Activated CD4-positive, alpha-beta memory T cell treated with anti-CD3 and anti-CD28 coated beads, Interleukin-2, amount 10 ng/mL, durations not matched to agents 7 days and 5 days (primary cell): ENCODE measurements at regions not wholly inside any gene's neighbourhood (a gene's known extent, or its start where the extent isn't known, plus 50 kb on each side); places are given as distances from the start of the nearest gene placed in this dataset.
"Not testable (repeated sequence)": the region's sequence is repeated elsewhere in the genome, so short reads cannot be mapped to it uniquely, and the experiment has no call there.

Experiments
- CTCF ChIA-PET: fragments of 350-600 bp; sonication (Branson Sonifier 250); formaldehyde crosslinking; loops from one replicate; lab custom pipeline; 2021; ENCODE audit warnings: antibody characterized with exemption, inconsistent platforms; lab: Charles Lee
- POLR2A ChIA-PET: fragments of 350-600 bp; sonication (Branson Sonifier 250); formaldehyde crosslinking; loops from one replicate; lab custom pipeline; 2021; ENCODE audit warnings: antibody characterized with exemption; lab: Charles Lee
- DNase-seq: peaks from one replicate; pipeline ENCODE4 v3.0.0-alpha.2; 2020
- H3K27ac Mint-ChIP-seq: one replicate; pipeline ENCODE4 v1.8.0; 2021; ENCODE audit warnings: mild to moderate bottlenecking, mixed read lengths
- H3K27me3 Mint-ChIP-seq: one replicate; pipeline ENCODE4 v1.8.0; 2021; ENCODE audit warnings: mixed read lengths
- H3K36me3 Mint-ChIP-seq: one replicate; pipeline ENCODE4 v1.8.0; 2021; ENCODE audit warnings: low read depth, mixed read lengths
- H3K4me1 Mint-ChIP-seq: one replicate; pipeline ENCODE4 v1.8.0; 2021; ENCODE audit warnings: mixed read lengths
- H3K4me3 Mint-ChIP-seq: one replicate; pipeline ENCODE4 v1.8.0; 2021; ENCODE audit warnings: mild to moderate bottlenecking, mixed read lengths
- H3K9me3 Mint-ChIP-seq: one replicate; pipeline ENCODE4 v1.8.0; 2021; ENCODE audit warnings: mixed read lengths

- DNase-seq: no peak
- Mint-ChIP-seq H3K4me3 (no peak overlapping the region), H3K4me1 (no peaks in the 10 kb centered on the region), H3K36me3 (no peaks in the 10 kb centered on the region), H3K27me3 (no peaks in the 10 kb centered on the region), H3K27ac (no peak overlapping the region), H3K9me3 (no peaks in the 10 kb centered on the region)
- ChIA-PET POLR2A (no interaction called here), CTCF (no interaction called here)
Observed at GRCh38 chrX:3449287-3449686, 102.8 kb upstream of the MXRA5 start.

DNA sequence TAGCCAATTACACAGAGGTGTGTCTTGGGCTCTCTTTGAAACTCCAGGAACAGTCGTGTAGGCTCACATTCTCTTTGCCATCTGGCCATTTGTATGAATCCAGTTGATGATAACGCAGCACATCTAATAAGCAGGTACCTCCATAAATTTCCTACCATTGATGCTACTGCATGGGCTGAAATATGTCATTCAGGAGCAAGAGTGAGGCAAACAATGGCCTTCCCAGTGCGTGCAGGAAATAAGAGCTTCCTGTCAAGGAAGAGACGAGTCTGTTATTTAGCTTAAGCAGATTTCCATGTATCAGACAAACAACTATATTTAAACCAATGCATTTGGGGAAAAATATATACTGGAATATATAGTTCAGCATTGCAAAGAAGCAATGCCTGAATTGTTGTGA, 102.1 kb upstream of the MXRA5 start:
- Mint-ChIP-seq H3K4me3 (no peak overlapping the region), H3K4me1 (no peaks in the 10 kb centered on the region), H3K27me3 (no peaks in the 10 kb centered on the region), H3K27ac (no peak overlapping the region), H3K36me3 (no peaks in the 10 kb centered on the region), H3K9me3 (no peaks in the 10 kb centered on the region)
- DNase-seq: no peak
- CTCF ChIA-PET: no interaction called here
- POLR2A ChIA-PET: no interaction called here

DNA sequence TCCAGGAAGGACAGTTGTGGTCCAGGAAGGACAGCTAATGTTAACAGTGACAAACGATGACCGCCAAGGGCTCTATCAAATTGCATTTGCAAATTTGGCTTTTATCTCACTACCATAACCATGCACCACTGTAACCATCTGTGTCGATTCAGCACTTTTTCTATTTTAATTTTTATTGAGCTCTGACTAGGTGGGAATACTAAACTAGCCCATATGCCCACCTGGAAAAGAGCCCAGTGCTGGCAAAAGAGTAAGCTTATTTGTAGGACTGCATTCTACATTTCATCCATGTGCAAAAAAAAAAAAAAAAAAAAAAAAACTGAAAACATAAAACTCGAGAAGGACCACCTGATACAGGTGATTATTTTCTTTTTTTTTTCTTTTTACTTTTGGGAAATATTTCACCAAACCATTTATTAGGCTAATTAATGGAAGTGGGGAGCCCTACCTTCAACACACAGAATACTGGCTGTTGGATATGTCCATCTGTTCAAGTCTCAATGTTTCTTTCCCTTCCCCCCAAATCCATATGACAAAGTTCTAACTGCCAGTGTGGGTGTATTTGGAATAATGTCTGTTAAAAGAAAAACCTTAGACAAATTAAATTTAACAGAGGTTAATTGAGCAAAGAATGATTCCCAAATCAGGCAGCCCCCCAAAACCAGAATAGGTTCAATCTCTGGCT, 99.5 kb upstream of the MXRA5 start:
- H3K36me3 Mint-ChIP-seq: no peaks in the 10 kb centered on the region
- no peak for DNase-seq
- H3K4me1 Mint-ChIP-seq: no peaks in the 10 kb centered on the region
- H3K27me3 Mint-ChIP-seq: no peaks in the 10 kb centered on the region
- ChIA-PET POLR2A (no interaction called here), CTCF (no interaction called here)
- no peak overlapping the region for H3K4me3 Mint-ChIP-seq
- H3K9me3 Mint-ChIP-seq: no peaks in the 10 kb centered on the region
- no peak overlapping the region for H3K27ac Mint-ChIP-seq

GRCh38 chrX:3443184-3443583, 96.7 kb upstream of the MXRA5 start:
- DNase-seq: no peak
- Mint-ChIP-seq H3K4me3 (no peak overlapping the region), H3K27me3 (no peaks in the 10 kb centered on the region), H3K9me3 (peaks cover 4% of the 10 kb centered on the region), H3K27ac (no peak overlapping the region), H3K4me1 (no peaks in the 10 kb centered on the region), H3K36me3 (no peaks in the 10 kb centered on the region)
- ChIA-PET POLR2A (no interaction called here), CTCF (no interaction called here)

DNA sequence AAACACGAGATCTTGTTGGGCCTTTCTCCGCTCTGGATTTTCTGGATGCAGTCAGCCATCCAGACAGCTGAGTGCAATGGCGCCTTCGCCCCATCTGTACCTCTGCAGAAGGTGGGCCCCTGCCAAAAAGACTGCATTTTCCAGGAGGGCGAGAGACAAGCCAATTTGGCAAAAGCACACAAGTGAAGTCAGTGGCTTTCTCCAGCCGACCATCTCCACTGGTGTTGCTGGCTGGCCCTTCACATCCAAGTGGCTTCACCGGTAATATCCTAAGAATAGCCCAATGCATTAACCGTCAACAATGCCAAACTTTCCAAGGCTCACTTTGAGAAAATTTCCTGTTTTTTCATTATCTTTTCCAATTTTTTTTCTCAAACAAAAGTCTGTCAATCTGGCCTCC, 96.2 kb upstream of the MXRA5 start:
- no peaks in the 10 kb centered on the region for H3K27me3 Mint-ChIP-seq
- H3K36me3 Mint-ChIP-seq: no peaks in the 10 kb centered on the region
- H3K9me3 Mint-ChIP-seq: peaks cover 4% of the 10 kb centered on the region
- ChIA-PET POLR2A (no interaction called here), CTCF (no interaction called here)
- DNase-seq: no peak
- H3K4me1 Mint-ChIP-seq: no peaks in the 10 kb centered on the region
- no peak overlapping the region for H3K27ac Mint-ChIP-seq
- no peak overlapping the region for H3K4me3 Mint-ChIP-seq

GRCh38 chrX:3440981-3441380, 94.5 kb upstream of the MXRA5 start:
- Mint-ChIP-seq H3K4me1 (no peaks in the 10 kb centered on the region), H3K36me3 (no peaks in the 10 kb centered on the region), H3K4me3 (no peak overlapping the region), H3K27me3 (no peaks in the 10 kb centered on the region), H3K27ac (no peak overlapping the region), H3K9me3 (peaks cover 4% of the 10 kb centered on the region)
- no peak for DNase-seq
- ChIA-PET CTCF (no interaction called here), POLR2A (no interaction called here)

DNA sequence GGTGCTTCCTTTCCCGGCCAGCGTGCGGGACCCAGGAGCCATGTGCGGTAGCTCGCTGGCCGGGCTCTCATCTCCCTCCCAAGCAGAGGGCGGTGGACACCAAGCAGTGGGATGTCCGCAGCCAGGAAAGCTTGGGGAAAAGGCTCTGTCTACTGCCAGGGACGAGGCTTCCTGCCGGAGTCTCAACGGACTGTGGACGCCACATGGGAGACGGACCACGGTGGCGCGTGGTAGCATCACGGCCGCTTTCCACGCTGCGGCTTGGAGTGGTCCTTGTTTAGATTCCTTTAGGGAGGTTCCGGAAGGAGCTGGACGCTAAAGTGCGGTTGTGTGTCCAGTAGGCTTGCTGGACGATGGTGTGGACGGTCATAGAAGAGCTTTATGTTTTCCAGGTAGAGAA, 89.5 kb upstream of the MXRA5 start:
- CTCF ChIA-PET, H3K4me3 Mint-ChIP-seq, DNase-seq, H3K9me3 Mint-ChIP-seq, H3K27me3 Mint-ChIP-seq, H3K27ac Mint-ChIP-seq, H3K36me3 Mint-ChIP-seq, H3K4me1 Mint-ChIP-seq, POLR2A ChIA-PET: not testable (repeated sequence)

GRCh38 chrX:3435057-3435456, 88.6 kb upstream of the MXRA5 start:
- Mint-ChIP-seq H3K27me3 (no peaks in the 10 kb centered on the region), H3K4me3 (no peak overlapping the region), H3K9me3 (peaks cover 4% of the 10 kb centered on the region), H3K27ac (no peak overlapping the region), H3K36me3 (no peaks in the 10 kb centered on the region), H3K4me1 (no peaks in the 10 kb centered on the region)
- no peak for DNase-seq
- POLR2A ChIA-PET: no interaction called here
- CTCF ChIA-PET: no interaction called here

GRCh38 chrX:3428792-3429191, 82.3 kb upstream of the MXRA5 start:
- POLR2A ChIA-PET: no interaction called here
- Mint-ChIP-seq H3K4me1 (no peaks in the 10 kb centered on the region), H3K27me3 (no peaks in the 10 kb centered on the region), H3K4me3 (no peak overlapping the region), H3K9me3 (no peaks in the 10 kb centered on the region), H3K27ac (no peak overlapping the region), H3K36me3 (no peaks in the 10 kb centered on the region)
- no peak for DNase-seq
- CTCF ChIA-PET: no interaction called here

DNA sequence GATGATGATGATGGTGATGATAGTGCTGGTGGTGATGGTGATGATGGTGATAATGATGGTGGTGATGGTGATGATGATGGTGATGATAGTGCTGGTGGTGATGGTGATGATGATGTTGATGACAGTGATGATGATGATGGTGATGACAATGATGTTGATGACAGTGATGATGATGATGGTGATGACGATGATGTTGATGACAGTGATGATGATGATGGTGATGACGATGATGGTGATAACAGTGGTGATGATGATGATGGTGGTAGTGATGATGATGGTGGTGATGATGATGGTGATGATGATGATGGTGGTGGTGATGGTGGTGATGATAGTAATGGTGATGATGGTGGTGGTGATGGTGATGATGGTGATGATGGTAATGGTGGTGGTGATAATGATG, 80.1 kb upstream of the MXRA5 start:
- POLR2A ChIA-PET: no interaction called here
- Mint-ChIP-seq H3K4me1 (no peaks in the 10 kb centered on the region), H3K9me3 (no peaks in the 10 kb centered on the region), H3K27me3 (no peaks in the 10 kb centered on the region), H3K36me3 (no peaks in the 10 kb centered on the region), H3K4me3 (no peak overlapping the region), H3K27ac (no peak overlapping the region)
- DNase-seq: no peak
- CTCF ChIA-PET: no interaction called here

DNA sequence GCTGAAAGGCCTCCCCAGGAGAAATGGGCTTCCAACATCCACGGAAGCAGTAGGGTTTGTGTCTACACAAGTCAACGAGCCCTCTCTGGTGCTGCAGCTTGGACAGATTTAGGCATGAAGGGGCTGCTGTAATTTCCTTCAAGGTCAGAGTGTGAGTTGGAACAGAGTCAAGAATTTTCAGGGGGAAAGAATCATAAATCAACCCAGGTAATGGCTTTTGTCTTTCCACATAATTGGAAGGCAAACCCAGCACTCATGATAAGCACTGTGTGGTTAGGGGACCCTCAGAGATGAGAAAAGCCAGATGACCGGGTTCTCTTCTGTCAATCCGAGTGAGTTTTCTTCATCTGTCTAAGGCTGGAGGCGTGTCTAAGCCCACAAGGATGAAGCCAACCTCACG, 78.6 kb upstream of the MXRA5 start:
- no peaks in the 10 kb centered on the region for H3K4me1 Mint-ChIP-seq
- H3K27ac Mint-ChIP-seq: no peak overlapping the region
- H3K27me3 Mint-ChIP-seq: no peaks in the 10 kb centered on the region
- no peaks in the 10 kb centered on the region for H3K9me3 Mint-ChIP-seq
- no peaks in the 10 kb centered on the region for H3K36me3 Mint-ChIP-seq
- CTCF ChIA-PET: no interaction called here
- DNase-seq: no peak
- H3K4me3 Mint-ChIP-seq: no peak overlapping the region
- POLR2A ChIA-PET: no interaction called here

- H3K27ac Mint-ChIP-seq: no peak overlapping the region
Observed at GRCh38 chrX:3420316-3420715, 73.9 kb upstream of the MXRA5 start.

GRCh38 chrX:3415011-3415410, 68.6 kb upstream of the MXRA5 start:
- no peak for DNase-seq
- Mint-ChIP-seq H3K36me3 (no peaks in the 10 kb centered on the region), H3K27ac (no peak overlapping the region), H3K9me3 (no peaks in the 10 kb centered on the region), H3K27me3 (no peaks in the 10 kb centered on the region), H3K4me3 (no peak overlapping the region), H3K4me1 (no peaks in the 10 kb centered on the region)
- CTCF ChIA-PET: no interaction called here
- POLR2A ChIA-PET: no interaction called here

More at GRCh38 chrX:3420316-3420715, 73.9 kb upstream of the MXRA5 start:
- Mint-ChIP-seq H3K4me3 (no peak overlapping the region), H3K27me3 (no peaks in the 10 kb centered on the region), H3K4me1 (no peaks in the 10 kb centered on the region), H3K36me3 (no peaks in the 10 kb centered on the region), H3K9me3 (no peaks in the 10 kb centered on the region)
- ChIA-PET POLR2A (no interaction called here), CTCF (no interaction called here)
- no peak for DNase-seq

DNA sequence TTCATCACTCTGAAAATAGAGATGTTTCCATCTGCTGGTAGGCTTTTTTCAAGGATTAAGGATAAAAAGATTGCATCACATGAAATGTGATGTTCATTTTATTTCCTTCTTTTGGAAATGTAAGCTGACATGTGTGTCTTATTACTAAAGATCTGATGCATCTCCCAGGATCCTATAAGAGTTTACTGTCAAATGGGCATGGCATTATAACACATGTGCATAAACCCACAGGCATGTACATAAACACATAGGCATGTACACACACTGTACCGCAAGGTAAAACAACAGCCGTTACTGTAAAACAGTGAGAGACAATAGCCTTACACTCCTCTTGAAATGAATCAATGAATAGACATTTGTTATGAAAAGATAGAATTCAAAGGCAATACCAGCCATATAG, 65.2 kb upstream of the MXRA5 start:
- H3K4me1 Mint-ChIP-seq, DNase-seq, H3K4me3 Mint-ChIP-seq, CTCF ChIA-PET, H3K36me3 Mint-ChIP-seq, H3K27ac Mint-ChIP-seq, H3K27me3 Mint-ChIP-seq, H3K9me3 Mint-ChIP-seq, POLR2A ChIA-PET: not testable (repeated sequence)
